Left lung (tissue), 4 donors: ENCODE measurements at regions not wholly inside any gene's neighbourhood (a gene's known extent, or its start where the extent isn't known, plus 50 kb on each side); places are given as distances from the start of the nearest gene placed in this dataset.

Experiments
- ATAC-seq: fragments of 200-7000 bp; cut with Tn5 transposase; one replicate; pipeline ENCODE4 v1.9.1; 2020; ENCODE audit warnings: moderate library complexity
- DNase-seq, 4 donors: peaks; one replicate each; pipeline ENCODE4 v3.0.0-alpha.2; 2013 to 2020
- H3K27ac ChIP-seq, 2 donors: fragments of 200-600 bp; sonication (generic) in 1 of 2; one replicate each; pipeline versions ENCODE4 v1.5.0 to v1.8.0; 2020 to 2021
- H3K27me3 ChIP-seq, 2 donors: fragments of 200-600 bp; sonication (generic) in 1 of 2; one replicate each; pipeline versions ENCODE4 v1.5.0 to v1.8.0; 2020 to 2021
- H3K36me3 ChIP-seq, 2 donors: fragments of 200-600 bp; sonication (generic) in 1 of 2; one replicate each; pipeline versions ENCODE4 v1.5.0 to v1.8.0; 2020 to 2021
- H3K4me1 ChIP-seq, 2 donors: fragments of 200-600 bp; one replicate each; pipeline ENCODE4 v1.8.0; 2021
- H3K4me3 ChIP-seq, 2 donors: fragments of 200-600 bp; sonication (generic) in 1 of 2; one replicate each; pipeline versions ENCODE4 v1.5.0 to v1.8.0; 2020 to 2021; ENCODE audit warnings: mild to moderate bottlenecking in 1 of 2
- H3K9me3 ChIP-seq, 2 donors: fragments of 200-600 bp; sonication (generic) in 1 of 2; one replicate each; pipeline versions ENCODE4 v1.5.0 to v1.8.0; 2020 to 2021
- CTCF ChIP-seq, 2 donors: fragments of 200-600 bp; sonication (generic) in 1 of 2; IDR thresholded peaks; one replicate each; pipeline versions ENCODE4 v1.5.0 to v1.8.0; 2021; ENCODE audit warnings: antibody characterized with exemption in 2 of 2
- intact Hi-C, 2 donors: fragments of 100-400 bp; cut with DNase I; formaldehyde crosslinking; loops; one replicate each; pipeline versions ENCODE4 v1.11.2 to v1.14.2; 2022
- donor health status: DM: no; HTN: yes; CAD: no.
- donor health status: DM: no; HTN: no; CAD: no.

DNA sequence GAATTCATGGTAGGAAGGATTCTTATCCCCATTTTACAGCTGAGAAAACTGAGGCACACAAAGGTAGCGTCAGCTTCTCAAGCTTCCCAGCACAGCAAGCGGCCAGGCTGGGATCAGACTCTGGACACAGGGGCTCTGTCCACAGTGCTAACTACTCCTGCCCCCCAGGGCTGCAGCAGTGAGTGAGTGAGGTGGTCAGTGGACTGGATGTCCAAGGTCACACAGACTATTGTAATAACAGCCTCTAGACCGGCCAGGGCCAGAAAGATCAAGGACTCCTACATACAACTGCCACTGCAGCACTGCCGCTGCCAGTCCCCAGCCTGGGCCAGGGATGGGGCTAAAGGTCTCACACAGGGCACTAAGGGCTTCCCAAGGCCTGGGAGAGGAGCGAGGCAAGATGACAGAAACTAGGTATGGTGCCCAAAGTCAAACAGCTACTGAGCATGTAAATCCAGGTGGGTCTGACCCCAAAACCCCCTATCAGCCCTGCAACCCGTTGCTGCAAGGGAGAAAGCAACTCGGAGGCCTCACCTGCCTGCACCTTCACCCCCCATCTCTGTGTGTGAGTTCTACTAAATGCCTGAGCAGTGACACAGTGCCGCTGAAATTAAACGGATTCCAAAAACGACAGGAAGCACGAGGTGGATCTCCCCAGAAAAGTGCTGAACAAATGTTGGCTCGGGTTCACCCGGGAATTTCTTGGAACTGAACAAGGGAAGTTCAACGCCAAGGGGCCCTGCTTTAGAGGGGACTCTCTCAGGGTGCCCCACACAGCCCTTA, 161.8 kb upstream of the GRK3 start:
- Histone ChIP-seq H3K4me3 (peak overlapping the region in 1 of 2 donors; percentile 78), H3K27me3 (no peaks in the 10 kb centered on the region), H3K9me3 (no peaks in the 10 kb centered on the region), H3K27ac (peak overlapping the region in 1 of 2 donors; percentile 87), H3K4me1 (peaks cover 23 to 75% of the 10 kb centered on the region in 2 donors), H3K36me3 (no peaks in the 10 kb centered on the region)
- intact Hi-C loops: no loop called here
- ATAC-seq: peak; percentile 3
- DNase-seq: peak in 1 of 4 donors; percentile 65
- TF ChIP-seq CTCF (IDR thresholded peaks at IDR 0.05): no peak

- Histone ChIP-seq H3K4me1 (peaks cover 23 to 71% of the 10 kb centered on the region in 2 donors), H3K27me3 (no peaks in the 10 kb centered on the region)
Measured at GRCh38 chr22:25403284-25403810, 161.1 kb upstream of the GRK3 start.

DNA sequence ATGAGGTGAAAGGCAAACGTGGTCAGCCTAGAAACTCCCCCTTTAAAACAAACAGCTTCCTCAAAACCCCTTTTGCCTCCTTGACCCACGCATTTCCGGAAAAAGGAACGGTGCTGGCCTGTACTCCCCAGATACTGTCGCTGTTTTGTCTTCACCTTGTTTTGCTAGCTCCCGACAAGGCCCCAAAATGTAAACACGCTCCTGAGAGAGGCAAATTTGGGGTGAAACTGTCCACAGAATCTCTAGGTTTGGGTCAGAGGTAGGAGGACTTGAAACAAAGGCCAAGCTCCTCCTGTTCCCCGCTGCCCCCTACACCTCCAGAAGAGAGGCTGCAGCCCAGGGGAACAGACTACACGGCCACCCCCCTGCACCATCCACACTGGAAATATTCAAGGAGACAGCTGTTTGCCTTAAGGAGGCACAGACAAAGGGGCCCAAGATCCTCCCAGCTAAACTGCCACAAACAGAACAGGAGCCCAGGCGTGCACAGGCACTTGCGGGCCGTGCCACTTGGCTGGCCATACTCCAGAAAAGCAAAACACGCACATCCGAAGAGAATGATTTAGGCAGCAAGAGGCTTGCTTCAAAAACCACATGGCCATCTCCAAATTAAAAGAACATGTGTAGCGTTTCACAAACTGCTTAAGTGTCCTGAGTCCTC, 160.5 kb upstream of the GRK3 start:
- Histone ChIP-seq H3K36me3 (no peaks in the 10 kb centered on the region), H3K27ac (peak overlapping the region; percentile 57 to 87), H3K4me3 (peak overlapping the region; percentile 48 to 78), H3K4me1 (peaks cover 23 to 66% of the 10 kb centered on the region in 2 donors), H3K27me3 (no peaks in the 10 kb centered on the region), H3K9me3 (no peaks in the 10 kb centered on the region)
- intact Hi-C loops: no loop called here
- DNase-seq (peak in 1 of 4 donors; percentile 28), ATAC-seq (peak; percentile 2)
- no peak for TF ChIP-seq CTCF (IDR thresholded peaks at IDR 0.05)

More at GRCh38 chr22:25403284-25403810, 161.1 kb upstream of the GRK3 start:
- Histone ChIP-seq H3K27ac (peak overlapping the region; percentile 57 to 87), H3K9me3 (no peaks in the 10 kb centered on the region), H3K4me3 (peak overlapping the region; percentile 48 to 78), H3K36me3 (no peaks in the 10 kb centered on the region)
- intact Hi-C loops: no loop called here
- no peak for ATAC-seq
- no peak for DNase-seq
- TF ChIP-seq CTCF (IDR thresholded peaks at IDR 0.05): no peak

GRCh38 chr22:25404556-25404927, 159.9 kb upstream of the GRK3 start:
- Histone ChIP-seq H3K27ac (peak overlapping the region in 1 of 2 donors; percentile 87), H3K36me3 (no peaks in the 10 kb centered on the region), H3K9me3 (no peaks in the 10 kb centered on the region), H3K4me3 (peak overlapping the region; percentile 48 to 78), H3K4me1 (peaks cover 23 to 62% of the 10 kb centered on the region in 2 donors), H3K27me3 (no peaks in the 10 kb centered on the region)
- intact Hi-C loops: no loop called here
- DNase-seq (peak in 1 of 4 donors; percentile 90), ATAC-seq (no peak)
- no peak for TF ChIP-seq CTCF (IDR thresholded peaks at IDR 0.05)
